Endothelial cell of umbilical vein (primary cell): ENCODE measurements at regions not wholly inside any gene's neighbourhood (a gene's known extent, or its start where the extent isn't known, plus 50 kb on each side); places are given as distances from the start of the nearest gene placed in this dataset.

Experiments used
- BruUV-seq: library from RNA; stranded (reverse); fragments of 400-500 nt; replicated peaks from 2 replicates; lab custom pipeline; 2021; lab: Mats Ljungman, UMichigan
- CTCF ChIA-PET: fragments of 300-600, 350-600 bp; sonication (Branson Sonifier 250); formaldehyde crosslinking; loops from one replicate; lab custom pipeline; 2021; ENCODE audit warnings: antibody characterized with exemption, inconsistent platforms; lab: Charles Lee
- POLR2A ChIA-PET: fragments of 300-600, 350-600 bp; sonication (Branson Sonifier 250); formaldehyde crosslinking; loops from one replicate; lab custom pipeline; 2021; ENCODE audit warnings: antibody characterized with exemption, inconsistent platforms; lab: Charles Lee
- DNase-seq: peaks from one replicate; pipeline ENCODE4 v3.0.0-alpha.2; 2011; ENCODE audit warnings: low read depth, low spot score
- FAIRE-seq: peaks from 2 replicates; lab custom pipeline; 2011; peaks lifted over from hg19 to GRCh38; lab: Jason Lieb, UNC
- H2AFZ ChIP-seq: 2 replicates; pipeline ENCODE4 v1.6.0; 2012; ENCODE audit warnings: low read depth, low read length, control low read depth, inconsistent platforms
- H3K27ac ChIP-seq: 2 replicates; pipeline ENCODE4 v1.5.1; 2011; ENCODE audit warnings: low read depth, mild to moderate bottlenecking, control low read depth, low read length, moderate library complexity; ENCODE audit not compliant: insufficient read depth
- H3K27me3 ChIP-seq, 2 experiments: 2 replicates each; pipeline versions ENCODE4 v1.6.0 to v1.6.1; 2011; ENCODE audit warnings: low read length in 2 of 2, mixed read lengths in 1 of 2; ENCODE audit not compliant: control insufficient read depth in 2 of 2, insufficient read depth in 2 of 2
- H3K36me3 ChIP-seq, 2 experiments: 2 replicates in 1 of 2; 3 replicates in 1 of 2; pipeline ENCODE4 v1.5.1; 2011; ENCODE audit warnings: low read length in 2 of 2, mild to moderate bottlenecking in 1 of 2, moderate library complexity in 1 of 2; ENCODE audit not compliant: control insufficient read depth in 2 of 2, insufficient read depth in 2 of 2; ENCODE audit errors: extremely low read depth in 1 of 2
- H3K4me1 ChIP-seq: 3 replicates; pipeline ENCODE4 v1.5.1; 2011; ENCODE audit warnings: mild to moderate bottlenecking, low read length; ENCODE audit not compliant: control insufficient read depth, insufficient read depth; ENCODE audit errors: extremely low read depth
- H3K4me2 ChIP-seq: 2 replicates; pipeline ENCODE4 v1.6.1; 2011; ENCODE audit warnings: low read length, control low read depth, mixed read lengths; ENCODE audit not compliant: insufficient read depth
- H3K4me3 ChIP-seq, 3 experiments: fragments of 200-600 bp in 1 of 3; sonication (generic), shearing (Covaris generic) in 1 of 3; replicated peaks in 1 of 3; 2 replicates each; pipeline ENCODE4 v1.5.1; 2011 to 2016; ENCODE audit warnings: control low read depth in 3 of 3, low read length in 3 of 3, mild to moderate bottlenecking in 2 of 3, inconsistent platforms in 1 of 3, low read depth in 1 of 3, moderate library complexity in 1 of 3; ENCODE audit not compliant: insufficient read depth in 1 of 3
- H3K79me2 ChIP-seq: 2 replicates; pipeline ENCODE4 v1.6.0; 2012; ENCODE audit warnings: low read length, inconsistent platforms; ENCODE audit not compliant: control insufficient read depth, insufficient read depth
- H3K9ac ChIP-seq: replicated peaks from 2 replicates; pipeline ENCODE3; 2011; ENCODE audit warnings: low read length, control low read depth; ENCODE audit not compliant: insufficient read depth; ENCODE audit errors: extremely low read depth
- H3K9me1 ChIP-seq: replicated peaks from 3 replicates; pipeline ENCODE4 v1.6.0; 2011; ENCODE audit warnings: mild to moderate bottlenecking, low read length; ENCODE audit not compliant: control insufficient read depth, insufficient read depth; ENCODE audit errors: extremely low read depth
- H3K9me3 ChIP-seq: replicated peaks from 2 replicates; pipeline ENCODE4 v1.5.1; 2012; ENCODE audit warnings: low read length, inconsistent platforms; ENCODE audit not compliant: control insufficient read depth, insufficient read depth
- H4K20me1 ChIP-seq: replicated peaks from 2 replicates; pipeline ENCODE3; 2011; ENCODE audit warnings: mild to moderate bottlenecking, low read length; ENCODE audit not compliant: control insufficient read depth, insufficient read depth; ENCODE audit errors: extremely low read depth
- EZH2 ChIP-seq: IDR thresholded peaks from 2 replicates; pipeline ENCODE4 v1.6.1; 2012; ENCODE audit warnings: borderline replicate concordance, low read depth, mild to moderate bottlenecking, moderate library complexity, low read length, inconsistent platforms; ENCODE audit not compliant: severe bottlenecking
- FOS ChIP-seq: IDR thresholded peaks from 2 replicates; pipeline ENCODE4 v1.6.1; 2011; ENCODE audit warnings: mild to moderate bottlenecking, low read length, moderate library complexity, borderline replicate concordance; ENCODE audit not compliant: insufficient read depth
- GATA2 ChIP-seq: IDR thresholded peaks from 2 replicates; pipeline ENCODE4 v1.7.0; 2011; ENCODE audit warnings: low read depth, mild to moderate bottlenecking, moderate library complexity, mixed read lengths, low read length; ENCODE audit not compliant: insufficient read length, insufficient read depth
- JUN ChIP-seq: IDR thresholded peaks from 2 replicates; pipeline ENCODE4 v1.6.1; 2011; ENCODE audit warnings: borderline replicate concordance, low read depth; ENCODE audit not compliant: insufficient read length, insufficient read depth
- MAX ChIP-seq: IDR thresholded peaks from 2 replicates; pipeline ENCODE4 v1.6.1; 2011; ENCODE audit not compliant: insufficient read depth, insufficient read length
- MYC ChIP-seq: IDR thresholded peaks from one replicate; pipeline ENCODE4 v1.6.1; 2011; ENCODE audit warnings: mild to moderate bottlenecking, low read depth, low read length
- POLR2A ChIP-seq: IDR thresholded peaks from 2 replicates; pipeline ENCODE4 v1.6.1; 2012; ENCODE audit warnings: low read depth, mild to moderate bottlenecking, control low read depth, low read length
- POLR2AphosphoS5 ChIP-seq: IDR thresholded peaks from 2 replicates; pipeline ENCODE4 v1.6.1; 2012; ENCODE audit warnings: low read depth, mild to moderate bottlenecking, control low read depth, low read length, moderate library complexity; ENCODE audit not compliant: insufficient read depth
- dilution Hi-C: fragments of 300-500 bp; cut with MboI; formaldehyde crosslinking; loops from one replicate; pipeline ENCODE4 v1.15.0; 2019; ENCODE audit warnings: low sequenced_read_pairs; ENCODE audit not compliant: extremely low pct_ligation_motif_present
- intact Hi-C: fragments of 100-400 bp; cut with micrococcal nuclease; formaldehyde crosslinking; loops from one replicate; pipeline ENCODE4 v1.10.0; 2022
- TF ChIP-seq, protein P1 (sequence below), 2 donors: IDR thresholded peaks; 1 replicate in 1 of 2; 2 replicates in 1 of 2; pipeline ENCODE4 v1.5.1; 2011; ENCODE audit warnings: low read length in 2 of 2, mild to moderate bottlenecking in 2 of 2, moderate library complexity in 2 of 2, control low read depth in 1 of 2, inconsistent platforms in 1 of 2, low read depth in 1 of 2; ENCODE audit not compliant: insufficient read depth in 1 of 2; ENCODE audit errors: extremely low read depth in 1 of 2

DNA sequence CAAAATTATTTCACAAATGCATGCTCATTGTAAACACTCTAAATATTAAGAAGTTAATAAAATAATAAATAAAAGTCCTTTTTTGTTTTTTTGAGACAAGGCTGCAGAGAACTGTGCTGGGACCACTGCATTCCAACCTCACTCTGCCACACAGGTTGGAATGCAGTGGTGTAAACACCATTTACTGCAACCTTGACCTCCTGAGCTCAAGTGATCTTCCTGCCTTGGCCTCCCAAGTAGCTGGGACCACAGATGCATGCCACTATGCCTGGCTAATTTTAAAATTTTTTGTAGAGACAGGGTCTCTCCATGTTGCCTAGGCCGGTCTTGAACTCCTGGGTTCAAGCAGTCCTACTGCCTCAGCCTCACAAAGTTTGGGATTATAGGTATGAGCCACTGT lies 578.4 kb downstream of the ZIC1 start:
- DNase-seq (no peak), FAIRE-seq (no peak)
- Histone ChIP-seq H3K27ac (no peak overlapping the region), H3K9ac (no peak overlapping the region), H2AFZ (no peak overlapping the region), H3K4me1 (no peaks in the 10 kb centered on the region), H3K79me2 (no peaks in the 10 kb centered on the region), H3K9me1 (no peaks in the 10 kb centered on the region), H3K27me3 (no peaks in the 10 kb centered on the region), H3K36me3 (no peaks in the 10 kb centered on the region), H4K20me1 (no peaks in the 10 kb centered on the region), H3K9me3 (no peaks in the 10 kb centered on the region), H3K4me2 (no peak overlapping the region), H3K4me3 (no peak overlapping the region)
- TF ChIP-seq, protein P1, sequence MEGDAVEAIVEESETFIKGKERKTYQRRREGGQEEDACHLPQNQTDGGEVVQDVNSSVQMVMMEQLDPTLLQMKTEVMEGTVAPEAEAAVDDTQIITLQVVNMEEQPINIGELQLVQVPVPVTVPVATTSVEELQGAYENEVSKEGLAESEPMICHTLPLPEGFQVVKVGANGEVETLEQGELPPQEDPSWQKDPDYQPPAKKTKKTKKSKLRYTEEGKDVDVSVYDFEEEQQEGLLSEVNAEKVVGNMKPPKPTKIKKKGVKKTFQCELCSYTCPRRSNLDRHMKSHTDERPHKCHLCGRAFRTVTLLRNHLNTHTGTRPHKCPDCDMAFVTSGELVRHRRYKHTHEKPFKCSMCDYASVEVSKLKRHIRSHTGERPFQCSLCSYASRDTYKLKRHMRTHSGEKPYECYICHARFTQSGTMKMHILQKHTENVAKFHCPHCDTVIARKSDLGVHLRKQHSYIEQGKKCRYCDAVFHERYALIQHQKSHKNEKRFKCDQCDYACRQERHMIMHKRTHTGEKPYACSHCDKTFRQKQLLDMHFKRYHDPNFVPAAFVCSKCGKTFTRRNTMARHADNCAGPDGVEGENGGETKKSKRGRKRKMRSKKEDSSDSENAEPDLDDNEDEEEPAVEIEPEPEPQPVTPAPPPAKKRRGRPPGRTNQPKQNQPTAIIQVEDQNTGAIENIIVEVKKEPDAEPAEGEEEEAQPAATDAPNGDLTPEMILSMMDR (IDR thresholded peaks at IDR 0.05; ENCODE audit: extremely low read depth in 1 of 2, insufficient read depth in 1 of 2, low read depth in 1 of 2, low read length in 2 of 2): no peak
- no peak for TF ChIP-seq POLR2A
- TF ChIP-seq JUN: no peak
- no peak for TF ChIP-seq FOS
- TF ChIP-seq EZH2: no peak
- no peak for TF ChIP-seq MAX
- no peak for TF ChIP-seq GATA2
- TF ChIP-seq MYC: no peak
- TF ChIP-seq POLR2AphosphoS5: no peak
- POLR2A ChIA-PET: no interaction called here
- CTCF ChIA-PET: interaction anchor here (1.8 kb wide), 1 partner anchor 90 kb away, joined by 5 read pairs; no protein-coding TSS in a partner anchor
- dilution Hi-C loops: no loop called here
- intact Hi-C loops: no loop called here
- no TSS peak for BruUV-seq
